ENCODE measurements at regions not wholly inside any gene's neighbourhood (a gene's known extent, or its start where the extent isn't known, plus 50 kb on each side); places are given as distances from the start of the nearest gene placed in this dataset.
"Not testable (repeated sequence)": the region's sequence is repeated elsewhere in the genome, so short reads cannot be mapped to it uniquely, and the experiment has no call there.

GRCh38 chr11:116390963-116391362 lies 381.8 kb downstream of the BUD13 start:
- in situ Hi-C loops (cut with HindIII; ENCODE audit: low sequenced_read_pairs), result no loop called here

- in situ Hi-C loops (cut with HindIII; ENCODE audit: low sequenced_read_pairs), result no loop called here
Measured at GRCh38 chr11:116388146-116388545, 384.6 kb downstream of the BUD13 start.

DNA sequence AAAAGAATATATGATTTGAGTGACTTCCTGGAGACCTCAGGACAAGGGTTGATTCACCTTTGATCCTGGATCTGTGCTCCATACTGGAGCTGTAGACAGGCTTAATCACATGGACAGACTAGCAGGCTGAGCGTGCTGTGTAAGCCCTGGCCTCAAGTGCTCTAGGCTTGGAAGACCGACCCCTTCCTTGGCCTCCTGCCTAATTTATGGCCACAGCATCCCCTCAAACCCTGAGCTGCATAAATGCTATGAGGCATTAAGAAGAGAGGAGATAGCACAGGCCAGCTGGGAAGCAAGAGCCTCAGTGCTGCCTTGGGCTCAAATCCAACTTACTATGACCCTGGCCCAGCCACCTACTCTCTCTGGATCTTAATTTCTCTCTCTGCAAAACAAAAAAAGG lies 385.1 kb downstream of the BUD13 start:
- in situ Hi-C loops (cut with HindIII; ENCODE audit: low sequenced_read_pairs), result no loop called here

DNA sequence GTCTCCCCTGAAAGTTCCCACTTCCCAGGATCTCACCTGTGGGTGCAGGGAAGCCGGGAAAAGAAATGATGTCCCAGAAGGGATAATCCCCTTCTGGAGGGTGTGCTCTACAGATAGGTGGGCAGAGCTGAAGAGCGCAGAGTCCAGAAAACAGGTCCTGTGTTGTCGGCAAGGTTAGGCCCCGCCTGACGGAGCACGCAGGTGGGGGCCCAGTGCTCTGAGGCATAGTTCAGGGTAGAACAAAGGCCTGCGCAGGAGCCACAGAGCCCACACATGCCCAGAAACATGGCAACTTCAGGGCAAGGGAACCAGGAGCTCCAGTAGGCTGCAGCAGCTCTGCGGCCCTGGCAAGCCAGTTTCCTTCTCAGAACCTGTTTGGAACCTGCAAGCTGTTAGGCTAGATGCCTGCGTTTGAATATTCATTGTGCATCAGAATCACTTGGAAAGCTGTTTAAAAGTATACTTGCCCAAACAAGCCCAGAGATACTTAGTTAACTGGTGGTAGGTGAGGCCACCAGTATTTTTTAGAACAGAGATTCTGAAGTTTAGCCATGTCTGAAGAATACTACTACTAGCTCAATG lies 386.6 kb downstream of the BUD13 start:
- in situ Hi-C loops (cut with HindIII; ENCODE audit: low sequenced_read_pairs), result no loop called here

- in situ Hi-C loops (cut with HindIII; ENCODE audit: low sequenced_read_pairs), result no loop called here
Measured at GRCh38 chr11:116384876-116385275, 387.9 kb downstream of the BUD13 start.

DNA sequence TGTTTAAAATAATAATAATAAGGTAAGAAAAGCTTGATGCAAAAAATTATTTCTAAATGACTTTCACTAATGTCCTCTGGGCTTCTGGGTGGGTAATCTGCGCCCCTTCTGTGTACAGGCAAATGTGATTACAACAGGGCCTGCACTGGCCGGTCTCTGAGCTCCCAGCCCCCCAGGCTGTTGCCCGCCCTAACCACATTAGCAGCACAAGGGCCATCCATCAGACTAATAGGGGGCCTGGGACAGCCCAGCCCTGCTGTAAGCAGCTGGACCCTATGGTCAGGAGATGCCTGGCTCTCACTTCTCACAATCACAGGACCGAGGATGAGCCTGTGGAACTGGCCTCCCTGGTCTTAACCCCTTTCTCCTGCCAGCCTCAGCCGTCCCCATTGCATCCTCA lies 388.4 kb downstream of the BUD13 start:
- in situ Hi-C loops (cut with HindIII; ENCODE audit: low sequenced_read_pairs), result no loop called here

GRCh38 chr11:116379185-116379828 lies 393.5 kb downstream of the BUD13 start:
- in situ Hi-C loops (cut with HindIII; ENCODE audit: low sequenced_read_pairs), result no loop called here

GRCh38 chr11:116376547-116376946 lies 396.2 kb downstream of the BUD13 start:
- in situ Hi-C loops (cut with HindIII; ENCODE audit: low sequenced_read_pairs), result no loop called here

GRCh38 chr11:116376054-116376453 lies 396.7 kb downstream of the BUD13 start:
- in situ Hi-C loops (cut with HindIII; ENCODE audit: low sequenced_read_pairs), result no loop called here

DNA sequence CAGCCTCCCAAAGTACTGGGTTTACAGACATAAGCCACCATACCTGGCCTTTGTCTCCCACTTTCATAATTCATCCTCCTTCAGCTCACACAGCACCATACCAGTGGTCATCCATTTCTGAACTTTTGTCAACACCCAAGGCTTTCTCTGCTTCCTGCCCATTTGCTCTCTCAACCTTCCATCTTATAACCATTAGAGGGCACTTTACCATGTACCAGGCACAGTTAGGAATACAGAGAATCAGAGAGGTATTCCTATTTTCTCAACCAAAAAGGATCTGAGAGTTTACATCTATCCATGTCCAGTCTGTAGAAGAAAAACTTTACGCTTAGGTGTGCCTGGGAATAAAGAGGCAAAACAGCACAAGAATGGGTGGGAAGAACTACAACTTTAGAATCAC lies 397.6 kb downstream of the BUD13 start:
- in situ Hi-C loops (cut with HindIII; ENCODE audit: low sequenced_read_pairs), result no loop called here

DNA sequence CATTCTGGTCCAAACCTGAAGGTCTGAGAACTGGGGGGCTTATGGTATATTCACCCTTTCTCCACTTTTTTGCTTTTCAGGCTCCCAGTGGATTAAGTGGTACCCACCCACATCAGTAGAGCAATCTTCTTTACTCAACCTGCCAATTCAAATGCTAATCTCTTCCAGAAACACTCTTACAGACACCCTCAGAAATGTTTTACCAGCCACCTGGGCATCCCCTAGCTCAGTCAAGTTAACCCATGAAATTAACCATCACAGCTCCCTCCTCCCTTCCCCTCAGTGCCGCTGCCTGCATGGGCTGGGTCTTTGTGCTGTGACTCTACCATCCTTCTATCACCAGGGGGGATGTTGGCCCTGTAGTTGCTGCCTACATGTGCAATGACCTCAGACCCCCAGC lies 398.7 kb downstream of the BUD13 start:
- in situ Hi-C loops (cut with HindIII; ENCODE audit: low sequenced_read_pairs), result no loop called here

DNA sequence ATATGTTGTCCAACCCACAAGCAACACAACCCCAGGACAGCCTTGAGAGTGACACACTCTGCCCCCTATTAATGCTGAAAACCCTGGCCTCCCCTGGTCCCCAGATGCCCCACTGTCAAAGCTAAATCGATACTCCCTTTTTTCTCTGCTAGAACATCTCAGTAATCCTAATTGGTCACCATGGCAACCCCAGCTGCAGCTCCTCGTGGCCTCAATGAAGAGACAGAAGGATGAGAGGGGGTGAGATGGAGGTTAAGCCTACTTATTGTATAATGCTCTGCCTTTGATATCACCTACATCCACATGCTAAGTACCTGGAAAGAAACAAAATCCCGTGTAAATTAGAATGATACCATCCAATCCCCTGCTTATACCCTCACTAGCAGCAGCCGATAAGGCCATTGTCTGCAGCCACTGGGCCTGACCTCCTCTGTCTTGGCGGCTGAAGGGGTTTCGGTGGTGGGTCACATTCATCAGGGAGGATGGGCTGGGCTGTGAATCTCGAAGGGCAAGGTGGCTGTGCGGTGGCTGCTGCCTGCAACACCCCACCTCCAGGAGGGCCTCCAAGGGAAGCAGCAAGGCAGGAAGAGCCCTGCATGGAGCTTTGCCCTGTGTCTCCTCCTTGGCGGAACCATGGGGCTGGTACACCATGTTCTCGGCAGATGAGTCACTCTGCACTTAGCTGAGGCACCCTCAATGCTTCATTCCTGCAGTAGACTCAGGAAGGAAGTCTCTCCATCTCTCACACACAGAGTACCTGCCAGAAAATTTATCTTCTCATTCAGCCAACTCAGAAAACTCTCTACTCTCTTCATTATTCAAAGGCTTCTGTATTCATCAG lies 399.5 kb downstream of the BUD13 start:
- in situ Hi-C loops (cut with HindIII; ENCODE audit: low sequenced_read_pairs), result no loop called here

DNA sequence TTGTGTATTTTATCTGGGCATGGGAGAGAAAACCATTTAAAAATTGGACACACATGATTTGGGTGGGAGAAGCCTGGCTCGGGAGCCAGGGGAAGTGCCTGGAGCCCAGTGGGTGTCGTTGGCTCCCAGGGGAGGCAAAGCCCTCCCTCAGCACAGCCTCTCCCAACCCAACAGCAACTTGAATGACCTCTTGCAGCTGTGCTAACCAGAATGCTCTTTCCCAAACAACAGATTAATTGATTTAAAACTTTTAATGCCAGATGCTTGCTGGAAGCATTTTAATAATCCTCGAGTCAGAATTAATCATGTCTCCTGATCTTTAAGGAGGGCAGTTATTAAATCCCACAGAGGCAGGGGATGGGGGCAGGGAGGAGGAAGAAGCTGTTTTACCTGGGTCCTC lies 401.6 kb downstream of the BUD13 start:
- in situ Hi-C loops (cut with HindIII; ENCODE audit: low sequenced_read_pairs), result no loop called here

- in situ Hi-C loops (cut with HindIII; ENCODE audit: low sequenced_read_pairs), result no loop called here
Measured at GRCh38 chr11:116368784-116369183, 404.0 kb downstream of the BUD13 start.

DNA sequence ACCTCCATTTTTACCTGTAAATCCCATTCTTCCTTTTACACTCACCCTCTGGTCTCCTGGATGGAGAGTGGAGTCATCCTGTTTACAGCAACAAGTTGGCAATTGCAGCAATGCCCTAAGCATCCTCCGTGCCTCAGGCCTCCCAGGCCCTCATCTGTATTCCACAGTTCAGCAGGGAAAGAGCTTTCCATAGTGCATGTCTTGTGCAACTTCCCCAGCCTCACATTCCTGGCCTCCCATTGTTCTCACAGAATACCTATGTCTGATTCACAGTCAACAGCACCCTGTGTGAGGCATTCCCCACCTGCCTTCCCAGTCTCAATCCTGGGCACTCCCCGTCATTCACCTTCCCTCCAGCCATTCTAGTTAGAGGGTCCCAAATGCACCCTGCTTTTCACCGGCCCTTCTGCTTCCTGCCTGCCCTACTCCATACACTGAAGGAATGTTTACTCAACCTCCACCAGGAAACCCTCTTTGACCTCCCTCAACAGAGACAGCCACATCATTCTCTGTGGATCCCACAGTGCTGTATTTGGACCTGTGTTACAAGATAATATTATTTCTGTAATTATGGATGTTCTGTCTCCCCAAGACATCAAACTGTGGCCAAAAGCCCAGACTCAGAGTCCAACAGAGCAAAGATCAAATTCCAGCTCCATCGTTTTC lies 405.7 kb downstream of the BUD13 start:
- in situ Hi-C loops (cut with HindIII; ENCODE audit: low sequenced_read_pairs), result no loop called here

GRCh38 chr11:116366451-116366850 lies 406.3 kb downstream of the BUD13 start:
- in situ Hi-C loops (cut with HindIII; ENCODE audit: low sequenced_read_pairs), result no loop called here

DNA sequence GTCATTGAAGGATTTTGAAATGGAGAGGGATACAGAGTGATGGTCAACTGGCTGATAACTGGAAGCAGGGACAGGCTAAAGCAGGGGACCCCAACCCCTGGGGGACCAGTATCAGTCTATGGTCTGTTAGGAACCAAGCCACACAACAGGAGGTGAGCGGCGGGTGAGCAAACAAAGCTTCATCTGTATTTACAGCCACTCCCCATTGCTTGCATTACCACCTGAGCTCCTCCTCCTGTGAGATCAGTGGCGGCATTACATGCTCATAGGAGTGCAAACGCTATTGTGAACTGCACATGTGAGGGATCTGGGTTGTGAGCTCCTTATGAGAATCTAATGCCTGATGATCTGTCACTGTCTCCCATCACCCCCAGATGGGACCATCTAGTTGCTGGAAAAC lies 407.9 kb downstream of the BUD13 start:
- in situ Hi-C loops (cut with HindIII; ENCODE audit: low sequenced_read_pairs), result not testable (repeated sequence)

GRCh38 chr11:116364348-116364747 lies 408.4 kb downstream of the BUD13 start:
- in situ Hi-C loops (cut with HindIII; ENCODE audit: low sequenced_read_pairs), result no loop called here

GRCh38 chr11:116360221-116360941 lies 412.4 kb downstream of the BUD13 start:
- in situ Hi-C loops (cut with HindIII; ENCODE audit: low sequenced_read_pairs), result no loop called here

DNA sequence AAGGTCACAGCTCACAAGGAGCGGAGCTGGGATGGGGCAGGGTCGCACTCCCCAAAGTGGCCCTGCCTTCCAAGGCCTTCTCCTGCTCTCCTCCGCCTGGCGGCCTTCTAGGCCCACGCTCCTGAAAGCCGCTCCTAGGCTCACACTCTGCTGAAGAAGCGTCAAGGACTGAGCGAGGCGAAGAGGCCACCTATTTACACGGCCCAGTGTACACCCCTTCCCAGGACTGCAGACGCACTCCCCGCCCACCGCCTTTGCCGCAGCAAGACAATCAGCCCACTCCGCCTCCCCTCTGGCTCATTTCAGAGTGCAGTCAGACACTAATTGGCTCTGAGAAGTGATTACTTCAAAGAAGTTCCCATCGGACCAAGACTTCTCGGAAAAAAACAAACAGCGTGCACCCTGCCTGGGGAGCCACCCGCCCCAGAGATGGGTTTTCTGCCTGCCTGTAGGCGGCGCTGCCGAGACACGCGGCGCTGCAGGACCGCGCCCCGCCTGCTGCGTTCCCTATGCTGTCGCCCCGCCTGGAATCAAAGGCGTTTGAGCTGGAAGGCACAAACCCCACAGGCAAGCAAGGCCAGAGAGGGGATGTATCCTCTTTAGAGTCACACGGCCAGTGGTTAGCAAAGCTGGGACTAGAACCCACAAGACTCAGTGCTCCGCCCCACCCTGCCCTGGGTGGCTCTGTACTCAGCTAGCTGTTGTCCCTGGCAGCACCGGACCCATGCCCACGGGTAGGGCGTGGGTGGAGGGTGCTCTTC lies 414.8 kb downstream of the BUD13 start:
- in situ Hi-C loops (cut with HindIII; ENCODE audit: low sequenced_read_pairs), result no loop called here

All from endothelial cell of hepatic sinusoid (primary cell).